Hematopoietic multipotent progenitor cell treated with erythropoietin and hydrocortisone succinate and interleukin-3 and kit ligand, for 17 days (in vitro differentiated cells): ENCODE measurements at regions not wholly inside any gene's neighbourhood (a gene's known extent, or its start where the extent isn't known, plus 50 kb on each side); places are given as distances from the start of the nearest gene placed in this dataset.

Experiments used
- DNase-seq: peaks from one replicate; pipeline ENCODE4 v3.0.0-alpha.2; 2015; ENCODE audit warnings: low spot score

GRCh38 chr3:22893644-22894325 is 309.3 kb upstream of the UBE2E2 start:
- no peak for DNase-seq

- no peak for DNase-seq
Measured at GRCh38 chr3:22894865-22895264, 308.3 kb upstream of the UBE2E2 start.

GRCh38 chr3:22895671-22896070 is 307.5 kb upstream of the UBE2E2 start:
- no peak for DNase-seq

GRCh38 chr3:22898558-22898957 is 304.6 kb upstream of the UBE2E2 start:
- DNase-seq, result no peak

GRCh38 chr3:22899441-22899840 is 303.7 kb upstream of the UBE2E2 start:
- DNase-seq, result no peak

- DNase-seq, result no peak
Measured at GRCh38 chr3:22900296-22900695, 302.8 kb upstream of the UBE2E2 start.

GRCh38 chr3:22901684-22902083 is 301.4 kb upstream of the UBE2E2 start:
- no peak for DNase-seq

- no peak for DNase-seq
Measured at GRCh38 chr3:22907161-22907780, 295.9 kb upstream of the UBE2E2 start.

- no peak for DNase-seq
Measured at GRCh38 chr3:22907796-22908195, 295.3 kb upstream of the UBE2E2 start.

- no peak for DNase-seq
Measured at GRCh38 chr3:22908989-22909507, 294.1 kb upstream of the UBE2E2 start.

GRCh38 chr3:22916933-22917332 is 286.2 kb upstream of the UBE2E2 start:
- no peak for DNase-seq

GRCh38 chr3:22920006-22920405 is 283.1 kb upstream of the UBE2E2 start:
- DNase-seq, result no peak

- DNase-seq, result no peak
Measured at GRCh38 chr3:22922317-22922716, 280.8 kb upstream of the UBE2E2 start.

GRCh38 chr3:22923711-22924110 is 279.4 kb upstream of the UBE2E2 start:
- no peak for DNase-seq

GRCh38 chr3:22928216-22929110 is 274.7 kb upstream of the UBE2E2 start:
- DNase-seq, result no peak

- no peak for DNase-seq
Measured at GRCh38 chr3:22933051-22933840, 269.9 kb upstream of the UBE2E2 start.

GRCh38 chr3:22933841-22934116 is 269.3 kb upstream of the UBE2E2 start:
- DNase-seq, result no peak

- no peak for DNase-seq
Measured at GRCh38 chr3:22935040-22935439, 268.1 kb upstream of the UBE2E2 start.

- no peak for DNase-seq
Measured at GRCh38 chr3:22937536-22937935, 265.6 kb upstream of the UBE2E2 start.

- no peak for DNase-seq
Measured at GRCh38 chr3:22938739-22939138, 264.4 kb upstream of the UBE2E2 start.

- no peak for DNase-seq
Measured at GRCh38 chr3:22939349-22939748, 263.8 kb upstream of the UBE2E2 start.

- DNase-seq, result no peak
Measured at GRCh38 chr3:22940285-22940684, 262.8 kb upstream of the UBE2E2 start.
